Smooth muscle cell (in vitro differentiated cells): ENCODE measurements at regions not wholly inside any gene's neighbourhood (a gene's known extent, or its start where the extent isn't known, plus 50 kb on each side); places are given as distances from the start of the nearest gene placed in this dataset.

Source experiments
- DNase-seq: peaks from one replicate; lab custom pipeline; 2025; ENCODE audit not compliant: unreplicated experiment; lab: John Stamatoyannopoulos, UW
- H2AFZ ChIP-seq: fragments of 200-600 bp; sonication (generic); 2 replicates; pipeline ENCODE4 v1.6.0; 2016; ENCODE audit warnings: antibody characterized with exemption, low read depth, mild to moderate bottlenecking
- H3F3A ChIP-seq: fragments of 200-600 bp; sonication (generic); 2 replicates; pipeline ENCODE4 v1.6.0; 2017; ENCODE audit warnings: antibody characterized with exemption, low read depth
- H3K27ac ChIP-seq: fragments of 200-600 bp; sonication (generic); 2 replicates; pipeline ENCODE4 v1.5.1; 2016; ENCODE audit warnings: low read depth, mild to moderate bottlenecking
- H3K27me3 ChIP-seq: fragments of 200-600 bp; sonication (generic); 2 replicates; pipeline ENCODE4 v1.6.1; 2016; ENCODE audit warnings: low read depth, mild to moderate bottlenecking
- H3K36me3 ChIP-seq: fragments of 200-600 bp; sonication (generic); 2 replicates; pipeline ENCODE4 v1.5.1; 2016; ENCODE audit warnings: low read depth
- H3K4me1 ChIP-seq: fragments of 200-600 bp; sonication (generic); 2 replicates; pipeline ENCODE4 v1.5.1; 2016; ENCODE audit warnings: low read depth
- H3K4me2 ChIP-seq: fragments of 200-600 bp; sonication (generic); 2 replicates; pipeline ENCODE4 v1.6.0; 2016; ENCODE audit warnings: mild to moderate bottlenecking
- H3K4me3 ChIP-seq: fragments of 200-600 bp; sonication (generic); 2 replicates; pipeline ENCODE4 v1.5.1; 2016; ENCODE audit warnings: mild to moderate bottlenecking
- H3K79me2 ChIP-seq: fragments of 200-600 bp; sonication (generic); 2 replicates; pipeline ENCODE4 v1.6.0; 2016; ENCODE audit warnings: low read depth, mild to moderate bottlenecking
- H3K9ac ChIP-seq: fragments of 200-600 bp; sonication (generic); 2 replicates; pipeline ENCODE4 v1.6.0; 2016; ENCODE audit warnings: low read depth
- H3K9me3 ChIP-seq: fragments of 200-600 bp; sonication (generic); replicated peaks from 2 replicates; pipeline ENCODE4 v1.5.1; 2016; ENCODE audit warnings: low read depth
- H4K20me1 ChIP-seq: fragments of 200-600 bp; sonication (generic); 2 replicates; pipeline ENCODE4 v1.6.0; 2016; ENCODE audit warnings: low read depth
- WGBS: methylation state at CpG from one replicate; pipeline ENCODE4 v1.1.7; 2016; ENCODE audit warnings: low lambda C conversion rate; 5-methylcytosine and 5-hydroxymethylcytosine counted together
- TF ChIP-seq, protein P1 (sequence below): fragments of 200-600 bp; sonication (generic); IDR thresholded peaks from 2 replicates; pipeline ENCODE4 v1.5.1; 2017; ENCODE audit warnings: borderline replicate concordance, mild to moderate bottlenecking, antibody characterized with exemption; ENCODE audit not compliant: insufficient read depth, poor library complexity, severe bottlenecking

DNA sequence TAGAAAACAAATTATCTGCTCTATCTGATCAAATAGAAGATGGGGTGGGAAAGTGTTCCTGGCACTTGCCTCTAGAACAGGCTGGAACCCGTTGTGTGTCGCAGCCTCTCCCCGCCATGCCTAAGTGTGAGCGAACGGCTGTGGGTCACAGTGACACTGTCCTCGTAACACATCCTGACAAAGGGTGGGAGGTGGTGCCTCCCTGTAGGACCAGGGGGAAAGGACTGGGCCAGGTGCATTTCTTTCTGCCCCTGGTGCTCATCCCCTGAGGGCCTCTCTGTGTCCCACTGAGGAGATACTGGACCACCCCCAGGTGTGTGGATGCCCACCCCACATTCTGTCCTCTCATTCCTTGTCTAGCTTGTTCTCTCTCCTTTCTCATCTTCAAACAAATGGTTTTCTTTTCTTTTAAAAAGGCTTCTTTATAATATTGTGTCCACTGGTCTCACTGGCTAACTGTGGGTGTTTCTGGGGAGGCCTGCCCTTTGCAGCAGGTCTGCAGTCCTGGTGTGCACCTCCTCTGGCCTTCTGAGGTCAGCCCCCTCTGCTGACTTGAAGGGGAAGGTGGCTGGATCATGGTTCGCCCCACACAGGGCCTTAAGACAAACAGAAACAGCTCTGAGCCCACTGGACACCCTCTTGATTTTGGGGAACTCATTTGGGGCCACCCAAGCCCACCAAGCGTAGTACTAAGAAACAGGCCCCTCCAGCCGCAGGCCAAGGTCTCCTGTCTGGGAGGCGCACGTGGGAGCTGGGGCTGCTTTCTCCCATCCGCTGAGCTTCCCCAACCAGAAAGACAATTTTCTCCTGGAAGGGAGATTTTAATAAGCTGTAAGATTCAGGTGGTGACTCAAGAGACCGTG lies 152.5 kb upstream of the SOX1 start:
- no peaks in the 10 kb centered on the region for H3K36me3 ChIP-seq
- H3K4me2 ChIP-seq: no peak overlapping the region
- no peak overlapping the region for H3K27ac ChIP-seq
- H2AFZ ChIP-seq: no peak overlapping the region
- no peak overlapping the region for H3K9ac ChIP-seq
- H3K4me1 ChIP-seq: no peaks in the 10 kb centered on the region
- no peak overlapping the region for H3K4me3 ChIP-seq
- H4K20me1 ChIP-seq: no peaks in the 10 kb centered on the region
- no peak for DNase-seq
- WGBS: 92% methylated on average over 13 of the region's 13 CpGs
- no peaks in the 10 kb centered on the region for H3K9me3 ChIP-seq
- peaks cover 11% of the 10 kb centered on the region for H3K27me3 ChIP-seq
- no peaks in the 10 kb centered on the region for H3F3A ChIP-seq
- H3K79me2 ChIP-seq: no peaks in the 10 kb centered on the region
- TF ChIP-seq, protein P1, sequence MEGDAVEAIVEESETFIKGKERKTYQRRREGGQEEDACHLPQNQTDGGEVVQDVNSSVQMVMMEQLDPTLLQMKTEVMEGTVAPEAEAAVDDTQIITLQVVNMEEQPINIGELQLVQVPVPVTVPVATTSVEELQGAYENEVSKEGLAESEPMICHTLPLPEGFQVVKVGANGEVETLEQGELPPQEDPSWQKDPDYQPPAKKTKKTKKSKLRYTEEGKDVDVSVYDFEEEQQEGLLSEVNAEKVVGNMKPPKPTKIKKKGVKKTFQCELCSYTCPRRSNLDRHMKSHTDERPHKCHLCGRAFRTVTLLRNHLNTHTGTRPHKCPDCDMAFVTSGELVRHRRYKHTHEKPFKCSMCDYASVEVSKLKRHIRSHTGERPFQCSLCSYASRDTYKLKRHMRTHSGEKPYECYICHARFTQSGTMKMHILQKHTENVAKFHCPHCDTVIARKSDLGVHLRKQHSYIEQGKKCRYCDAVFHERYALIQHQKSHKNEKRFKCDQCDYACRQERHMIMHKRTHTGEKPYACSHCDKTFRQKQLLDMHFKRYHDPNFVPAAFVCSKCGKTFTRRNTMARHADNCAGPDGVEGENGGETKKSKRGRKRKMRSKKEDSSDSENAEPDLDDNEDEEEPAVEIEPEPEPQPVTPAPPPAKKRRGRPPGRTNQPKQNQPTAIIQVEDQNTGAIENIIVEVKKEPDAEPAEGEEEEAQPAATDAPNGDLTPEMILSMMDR: no peak

DNA sequence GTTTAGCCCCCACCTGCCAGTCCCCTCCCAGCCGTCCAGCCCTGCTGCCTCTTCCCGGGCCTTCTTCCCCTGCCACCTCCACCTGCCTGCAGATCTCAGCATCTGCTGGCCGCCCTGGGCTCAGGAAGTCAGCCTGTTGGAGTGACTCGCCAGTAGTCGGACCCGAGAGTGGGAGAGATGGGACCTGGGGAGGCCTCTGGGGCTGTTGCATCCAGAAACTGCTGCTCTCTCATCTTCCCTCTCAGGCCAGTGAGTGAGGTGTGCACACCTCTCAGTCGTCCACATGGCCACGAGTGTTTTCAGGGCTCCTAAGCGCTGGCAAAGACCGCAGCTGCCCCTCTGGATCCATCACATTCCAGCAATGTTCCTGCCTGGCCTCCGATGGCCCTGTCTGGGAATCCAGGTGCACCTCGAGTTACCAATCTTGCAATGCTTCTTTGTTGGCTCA lies 151.8 kb upstream of the SOX1 start:
- Histone ChIP-seq H3F3A (no peaks in the 10 kb centered on the region), H2AFZ (no peak overlapping the region), H3K9me3 (no peaks in the 10 kb centered on the region), H3K4me1 (no peaks in the 10 kb centered on the region), H3K4me3 (no peak overlapping the region), H3K27ac (no peak overlapping the region), H3K79me2 (no peaks in the 10 kb centered on the region), H3K4me2 (no peak overlapping the region), H4K20me1 (no peaks in the 10 kb centered on the region), H3K9ac (no peak overlapping the region), H3K36me3 (no peaks in the 10 kb centered on the region), H3K27me3 (peaks cover 11% of the 10 kb centered on the region)
- no peak for DNase-seq
- TF ChIP-seq, protein P1: no peak
- WGBS: 87% methylated on average over 11 of the region's 12 CpGs

GRCh38 chr13:111916201-111916600 lies 150.7 kb upstream of the SOX1 start:
- Histone ChIP-seq H3K27ac (no peak overlapping the region), H3K4me1 (no peaks in the 10 kb centered on the region), H2AFZ (no peak overlapping the region), H3K27me3 (peaks cover 8% of the 10 kb centered on the region), H3K79me2 (no peaks in the 10 kb centered on the region), H3F3A (no peaks in the 10 kb centered on the region), H3K9me3 (no peaks in the 10 kb centered on the region), H3K4me2 (no peak overlapping the region), H4K20me1 (no peaks in the 10 kb centered on the region), H3K9ac (no peak overlapping the region), H3K36me3 (no peaks in the 10 kb centered on the region), H3K4me3 (no peak overlapping the region)
- DNase-seq: no peak
- TF ChIP-seq, protein P1: no peak
- 80% methylated on average over 6 of the region's 6 CpGs for WGBS

DNA sequence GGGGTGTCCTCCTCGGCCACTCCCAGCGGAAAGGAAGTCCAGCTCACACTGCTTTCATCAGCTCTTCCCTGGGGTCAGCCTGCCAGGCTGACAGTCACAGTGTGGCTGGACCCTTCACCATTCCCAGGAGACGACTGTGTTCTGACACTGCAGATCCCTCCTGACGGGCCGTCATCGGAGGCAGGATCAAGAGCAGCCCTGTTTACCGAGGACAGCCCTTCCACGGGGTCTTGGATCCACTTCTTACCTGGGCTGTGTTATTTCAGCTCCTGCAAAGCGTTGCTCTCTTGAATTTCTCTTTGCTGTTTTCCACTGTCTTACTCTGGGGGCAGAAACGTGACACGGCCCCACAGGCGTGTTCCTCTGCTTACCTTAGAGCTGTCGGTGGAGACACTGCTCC lies 149.9 kb upstream of the SOX1 start:
- Histone ChIP-seq H3K27ac (no peak overlapping the region), H3K4me3 (no peak overlapping the region), H3F3A (no peaks in the 10 kb centered on the region), H4K20me1 (no peaks in the 10 kb centered on the region), H3K4me1 (no peaks in the 10 kb centered on the region), H2AFZ (no peak overlapping the region), H3K27me3 (peaks cover 3% of the 10 kb centered on the region), H3K36me3 (no peaks in the 10 kb centered on the region), H3K79me2 (no peaks in the 10 kb centered on the region), H3K9ac (no peak overlapping the region), H3K4me2 (no peak overlapping the region), H3K9me3 (no peaks in the 10 kb centered on the region)
- TF ChIP-seq, protein P1: no peak
- 86% methylated on average over 13 of the region's 13 CpGs for WGBS
- DNase-seq: no peak
